ENCODE measurements at regions not wholly inside any gene's neighbourhood (a gene's known extent, or its start where the extent isn't known, plus 50 kb on each side); places are given as distances from the start of the nearest gene placed in this dataset.
A peak's percentile ranks its signal among the peaks of the same experiment; 100 is the strongest.

DNA sequence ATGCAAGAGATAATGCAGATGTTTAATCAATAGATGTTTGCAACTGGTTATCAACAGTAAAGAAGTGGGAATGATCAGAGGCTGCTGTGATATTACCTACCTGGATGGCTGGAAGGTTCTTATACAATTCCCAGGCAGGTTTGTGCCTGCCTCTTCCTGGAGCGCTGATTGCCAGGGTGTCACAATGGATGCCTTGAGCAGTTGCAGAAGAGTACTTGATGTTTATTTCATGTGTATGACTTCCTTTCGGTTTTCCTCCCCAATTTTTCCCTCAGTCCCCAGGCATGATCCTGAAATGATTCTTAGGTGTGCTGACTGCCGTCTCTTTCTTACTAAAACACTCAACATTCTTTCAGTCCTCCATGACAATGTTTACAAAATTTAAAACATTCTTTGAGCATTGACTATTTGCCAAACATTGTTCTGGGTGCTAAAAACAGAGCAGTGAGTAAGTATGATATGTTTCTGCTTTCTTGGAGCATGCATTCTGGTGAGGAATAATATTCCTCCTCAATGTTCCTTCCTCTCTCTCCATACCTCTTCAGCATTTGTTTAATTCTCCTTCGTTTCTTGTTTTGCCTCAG is 416.6 kb upstream of the TRIB2 start:
- DNase-seq = no peak

DNA sequence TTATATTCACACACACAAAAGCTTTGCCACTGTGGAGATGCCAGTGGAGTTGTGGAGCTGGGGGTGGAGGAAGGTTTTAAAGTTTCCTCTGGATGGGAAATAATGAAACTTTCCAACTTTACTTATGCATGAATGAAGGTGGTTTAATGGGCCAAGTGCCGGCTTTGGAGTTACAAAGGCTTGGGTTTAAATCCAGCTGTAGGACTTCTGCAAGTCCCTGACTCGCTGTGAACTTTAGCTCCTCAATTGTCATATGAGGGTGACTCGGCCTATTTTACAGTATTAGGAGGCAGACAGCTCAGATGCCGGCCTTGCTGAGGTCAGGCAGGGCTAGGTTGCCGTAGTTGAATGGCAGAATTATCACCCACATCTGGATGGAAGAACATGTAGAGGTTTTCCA is 415.8 kb upstream of the TRIB2 start:
- DNase-seq = no peak

DNA sequence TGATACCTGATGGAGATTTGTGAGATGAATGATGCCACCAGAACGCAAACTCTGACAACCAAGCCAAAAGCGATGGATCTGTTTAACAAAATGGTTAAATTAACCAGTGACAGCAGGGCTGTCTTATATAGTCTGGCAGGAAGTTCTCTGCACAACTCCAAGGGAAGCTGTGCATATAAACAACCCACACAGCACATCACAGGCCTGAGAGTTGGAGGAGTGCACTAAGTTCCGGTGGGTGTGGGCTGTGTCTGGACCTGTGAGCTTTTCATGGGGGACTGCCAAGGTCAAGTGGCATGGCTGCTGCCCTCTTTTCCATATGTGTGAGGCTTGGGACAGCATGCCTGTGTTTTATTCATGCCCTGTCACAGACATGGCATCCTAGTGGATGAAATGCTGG is 414.6 kb upstream of the TRIB2 start:
- DNase-seq = no peak

DNA sequence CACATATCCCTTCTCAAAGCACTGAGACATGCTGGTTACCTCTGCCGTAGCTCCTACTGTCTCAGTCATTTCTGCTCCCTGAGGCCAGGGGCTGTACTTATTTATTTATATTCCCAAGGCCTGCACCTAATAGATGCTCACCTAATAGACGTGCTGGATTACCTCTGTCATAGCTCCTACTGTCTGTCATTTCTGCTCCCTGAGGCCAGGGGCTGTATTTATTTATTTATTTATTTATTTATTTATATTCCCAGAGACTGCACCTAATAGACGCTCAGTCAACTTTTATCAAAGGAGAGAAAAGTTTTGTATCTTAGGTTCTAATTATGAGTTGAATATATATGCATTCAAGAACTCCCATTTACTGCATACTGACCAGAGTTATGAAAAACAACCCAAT is 414.0 kb upstream of the TRIB2 start:
- no peak for DNase-seq

DNA sequence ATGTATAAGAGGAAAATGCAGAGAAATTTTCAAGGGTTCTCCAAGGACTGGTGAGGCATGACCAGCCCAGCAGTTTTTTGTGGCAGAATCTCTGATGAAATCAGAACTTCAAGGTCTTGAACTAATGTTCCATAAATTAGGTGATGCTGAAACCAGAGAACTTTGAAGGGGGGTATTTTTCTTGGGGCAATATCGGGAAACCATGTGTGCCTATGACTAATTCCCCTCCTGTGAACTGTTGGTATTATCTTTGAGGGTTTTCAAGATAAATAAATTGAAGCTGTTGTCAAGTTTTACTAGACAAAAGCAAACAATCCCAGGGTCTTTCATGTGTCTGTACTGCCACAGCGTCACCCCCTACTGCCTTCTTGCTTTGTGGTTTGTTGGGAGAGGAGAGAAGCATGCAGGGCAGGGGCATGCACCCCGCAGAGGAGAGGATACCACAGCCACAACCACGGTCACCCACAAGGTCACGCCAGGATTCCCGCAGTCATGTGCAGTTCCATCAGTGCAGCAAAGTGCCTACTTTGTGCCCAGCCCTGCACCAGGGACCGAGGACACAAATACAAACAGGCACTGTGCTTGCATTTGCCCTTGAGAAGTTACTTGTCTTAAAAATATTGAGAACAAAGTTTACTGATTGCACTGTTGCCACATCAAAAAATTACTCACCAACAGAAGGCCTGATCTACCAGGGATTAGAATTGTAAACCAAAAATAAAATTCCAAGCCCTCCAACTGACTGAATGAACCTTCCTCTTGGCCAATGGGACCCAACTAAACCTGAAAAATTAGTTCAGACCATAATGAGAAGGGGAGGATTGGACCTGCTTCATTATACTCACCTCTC is 413.3 kb upstream of the TRIB2 start:
- peak; percentile 70 for DNase-seq

DNA sequence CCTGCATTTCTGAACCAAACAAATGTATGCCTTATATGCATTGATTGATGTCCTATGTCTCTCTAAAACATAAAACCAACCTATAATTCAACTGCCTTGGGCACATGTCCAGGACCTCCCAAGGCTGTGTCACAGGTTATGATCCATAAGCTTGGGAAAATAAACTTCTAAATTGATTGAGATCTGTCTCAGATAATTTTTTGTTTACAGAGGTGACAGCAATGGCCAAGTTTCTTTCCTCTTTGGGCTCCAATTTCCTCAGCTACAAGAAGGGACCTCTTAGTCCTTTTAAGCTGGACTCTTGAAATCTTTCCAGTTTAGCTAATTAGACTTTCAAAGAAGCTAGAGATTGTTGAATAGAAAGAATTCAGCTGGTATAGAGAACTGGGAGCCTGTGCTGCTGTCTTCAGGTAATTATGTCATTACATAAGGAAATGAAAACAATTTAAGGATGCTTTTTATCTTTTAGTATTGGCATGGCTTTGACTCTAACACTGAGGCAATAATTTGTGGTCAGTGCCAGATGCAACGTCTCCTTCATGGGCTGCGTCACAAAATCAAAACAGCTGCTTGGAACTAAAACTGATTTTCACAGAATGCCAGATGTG is 412.1 kb upstream of the TRIB2 start:
- DNase-seq = no peak

DNA sequence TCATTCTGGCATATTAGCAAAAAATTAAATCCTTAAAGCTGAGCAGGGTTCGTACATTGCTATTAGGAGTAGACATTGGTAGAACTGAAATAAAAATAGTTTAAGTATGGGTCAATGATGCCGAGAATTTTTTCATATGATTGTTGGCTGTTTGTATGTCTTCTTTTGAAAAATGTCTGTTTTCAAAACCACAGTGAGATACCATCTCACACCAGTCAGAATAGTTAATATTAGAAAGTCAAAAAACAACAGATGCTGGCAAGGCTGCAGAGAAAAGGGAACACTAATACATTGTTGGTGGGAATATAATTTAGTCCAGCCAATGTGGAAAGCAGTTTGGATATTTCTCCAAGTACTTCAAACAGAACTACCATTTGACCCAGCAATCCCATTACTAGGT is 410.8 kb upstream of the TRIB2 start:
- no peak for DNase-seq

DNA sequence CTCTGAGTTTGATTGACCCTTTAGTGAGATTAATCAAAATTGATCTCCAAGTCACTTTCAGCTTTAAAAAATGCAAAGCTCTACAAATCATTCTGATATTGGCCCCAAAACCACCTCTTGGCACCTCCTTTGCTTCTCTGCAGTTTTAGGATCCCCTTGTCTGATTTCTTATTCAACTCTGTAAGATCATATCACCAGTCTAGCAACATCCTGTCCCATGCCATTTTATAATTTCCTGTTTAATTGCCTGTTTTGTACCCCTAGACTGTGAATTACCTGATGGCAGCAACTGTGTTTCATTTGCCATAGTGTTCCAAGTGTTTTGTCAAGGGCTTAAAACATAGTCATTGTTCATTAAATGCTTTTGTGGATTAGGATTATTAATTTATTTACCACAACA is 406.3 kb upstream of the TRIB2 start:
- no peak for DNase-seq

DNA sequence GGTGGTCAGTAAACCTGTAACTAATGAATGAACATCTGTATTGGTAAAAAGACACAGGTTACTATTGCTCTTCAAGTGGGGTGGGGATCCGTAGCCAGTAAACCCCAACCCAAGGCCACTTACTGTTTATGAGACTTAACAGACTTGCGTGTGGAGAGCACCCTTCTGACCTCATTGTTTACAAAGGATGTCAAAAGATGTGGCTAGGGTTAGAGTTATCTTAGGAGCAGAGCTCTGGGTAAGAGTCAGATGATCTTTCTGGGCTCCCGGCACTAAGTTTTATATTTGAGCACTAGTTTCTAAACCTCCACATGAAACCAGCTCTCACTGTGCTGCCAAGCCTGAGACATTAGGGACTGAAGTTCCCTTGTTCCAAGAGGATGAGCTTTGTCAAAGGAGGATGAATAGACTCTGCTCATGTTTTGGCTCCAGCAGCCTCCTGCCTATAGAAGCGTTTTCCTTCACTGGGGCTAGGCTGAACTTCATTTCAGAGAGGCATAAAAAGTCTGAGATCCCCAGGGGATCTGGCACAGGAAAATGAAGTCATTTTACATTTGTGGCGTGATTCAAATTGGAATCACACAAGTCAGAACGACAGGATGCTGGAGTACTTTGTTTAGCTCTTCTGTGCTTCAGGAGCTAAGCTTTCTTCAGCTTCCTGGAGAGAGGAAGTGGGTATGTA is 403.1 kb upstream of the TRIB2 start:
- DNase-seq = no peak

DNA sequence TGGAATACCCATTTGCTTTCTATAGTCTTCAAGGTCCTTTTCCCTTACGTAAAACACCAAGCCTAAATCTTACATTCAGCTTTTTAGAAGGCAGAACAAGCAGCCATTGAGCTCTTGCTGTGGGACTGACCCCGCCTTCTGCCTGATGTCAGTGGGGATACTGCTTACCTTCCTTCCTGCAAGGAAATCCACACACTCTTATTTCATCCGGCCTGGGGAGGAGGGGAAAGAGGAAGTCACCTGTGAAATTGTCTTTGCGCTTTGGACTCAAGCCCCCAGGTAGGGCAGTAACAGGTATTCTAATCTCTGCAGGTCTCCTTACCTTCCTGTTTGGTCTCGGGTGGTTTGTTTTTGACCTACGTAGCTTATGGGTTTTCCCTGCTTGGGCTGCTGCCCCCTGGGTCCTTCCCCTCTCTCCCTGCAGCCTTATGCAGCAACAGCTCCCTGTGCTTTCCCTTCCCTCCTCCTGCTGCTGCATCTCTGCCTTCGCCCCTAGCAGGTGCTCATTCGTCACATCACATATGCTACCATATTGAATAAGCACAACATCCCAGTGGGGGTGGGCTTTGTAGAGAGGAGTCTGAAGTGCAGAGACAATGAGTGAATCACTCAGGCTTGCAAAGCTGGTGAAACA is 402.5 kb upstream of the TRIB2 start:
- no peak for DNase-seq

DNA sequence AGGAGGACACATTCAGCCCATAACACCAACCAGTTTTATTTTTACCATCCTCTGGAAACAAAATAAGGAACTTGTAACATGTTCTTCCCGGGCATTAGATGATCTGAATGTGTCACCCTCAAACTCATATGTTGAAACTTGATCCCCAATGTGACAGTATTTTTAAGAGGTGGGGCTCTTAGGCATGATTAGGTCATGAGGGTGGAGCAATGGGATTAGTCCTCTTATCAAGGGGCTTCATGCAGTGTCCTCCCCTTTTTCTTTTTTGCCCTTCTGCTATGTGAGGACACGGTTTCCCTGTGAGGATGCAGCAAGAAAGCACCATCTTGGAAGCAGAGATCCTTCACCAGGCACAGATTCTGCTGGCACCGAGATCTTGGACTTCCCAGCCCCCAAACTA is 401.5 kb upstream of the TRIB2 start:
- DNase-seq = no peak

DNA sequence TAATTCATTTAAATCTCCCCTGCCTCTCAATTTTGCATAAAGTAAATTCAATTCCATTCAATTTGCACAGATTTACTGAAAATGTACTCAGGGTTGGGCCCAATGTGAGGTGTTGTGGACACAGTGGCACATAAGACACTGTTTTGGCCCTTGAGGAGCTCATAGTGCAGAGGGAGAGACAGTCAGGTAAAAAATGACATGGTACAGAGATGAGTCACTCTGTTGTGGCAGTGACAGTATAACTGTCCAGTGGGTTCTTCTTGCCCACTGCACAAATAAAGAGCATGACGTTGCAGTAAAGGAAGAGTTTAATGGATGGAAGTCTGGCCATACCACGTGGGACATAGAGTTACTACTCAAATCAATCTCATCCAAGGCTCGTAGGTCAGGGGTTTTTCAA is 400.3 kb upstream of the TRIB2 start:
- no peak for DNase-seq

DNA sequence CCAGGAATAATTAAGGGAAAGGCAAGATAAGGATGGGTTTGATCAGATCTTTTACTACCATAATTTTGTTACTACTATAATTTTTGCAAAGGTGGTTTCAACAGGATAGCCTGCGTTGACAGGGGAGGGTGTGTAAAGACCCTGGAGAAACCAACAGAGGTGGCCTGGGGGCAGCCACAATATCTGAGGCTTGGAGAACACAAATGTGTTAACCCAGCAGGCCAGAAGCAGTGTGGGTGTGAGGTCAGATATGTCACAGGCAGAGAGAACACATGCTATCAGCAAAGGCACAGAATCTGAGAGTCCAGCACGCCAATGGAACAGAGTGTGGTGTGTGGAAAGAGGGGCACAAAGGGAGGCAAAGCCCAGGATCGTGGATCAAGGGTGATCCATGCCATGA is 399.4 kb upstream of the TRIB2 start:
- DNase-seq = no peak

DNA sequence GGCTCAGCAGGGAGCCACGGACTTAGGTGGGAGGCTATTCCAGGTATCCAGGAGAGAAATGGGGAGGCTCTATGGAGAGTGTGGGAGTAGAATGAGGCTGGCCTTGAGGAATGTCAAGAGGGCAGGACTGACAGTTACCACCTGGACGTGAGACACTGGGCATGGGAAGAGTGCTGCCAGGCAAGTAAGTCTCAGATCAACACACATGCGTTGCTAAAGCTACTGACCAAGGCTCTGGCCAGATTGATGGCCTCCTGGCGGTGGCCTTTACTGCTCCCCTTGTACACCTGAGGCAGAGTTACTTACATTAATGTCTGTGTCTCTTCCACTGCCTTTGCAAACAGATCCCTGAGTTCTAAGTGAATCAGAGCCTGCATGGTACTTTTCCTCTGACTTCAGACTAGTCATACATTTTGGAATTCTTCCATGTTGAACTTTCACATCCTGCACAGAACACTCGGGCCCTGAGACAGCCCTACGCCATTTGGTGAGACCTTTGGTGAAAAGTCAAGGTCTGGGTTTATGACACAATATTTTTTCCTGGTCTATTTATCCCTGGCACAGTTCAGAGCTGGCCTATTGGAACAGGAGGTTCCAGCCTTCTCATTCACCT is 398.8 kb upstream of the TRIB2 start:
- no peak for DNase-seq

DNA sequence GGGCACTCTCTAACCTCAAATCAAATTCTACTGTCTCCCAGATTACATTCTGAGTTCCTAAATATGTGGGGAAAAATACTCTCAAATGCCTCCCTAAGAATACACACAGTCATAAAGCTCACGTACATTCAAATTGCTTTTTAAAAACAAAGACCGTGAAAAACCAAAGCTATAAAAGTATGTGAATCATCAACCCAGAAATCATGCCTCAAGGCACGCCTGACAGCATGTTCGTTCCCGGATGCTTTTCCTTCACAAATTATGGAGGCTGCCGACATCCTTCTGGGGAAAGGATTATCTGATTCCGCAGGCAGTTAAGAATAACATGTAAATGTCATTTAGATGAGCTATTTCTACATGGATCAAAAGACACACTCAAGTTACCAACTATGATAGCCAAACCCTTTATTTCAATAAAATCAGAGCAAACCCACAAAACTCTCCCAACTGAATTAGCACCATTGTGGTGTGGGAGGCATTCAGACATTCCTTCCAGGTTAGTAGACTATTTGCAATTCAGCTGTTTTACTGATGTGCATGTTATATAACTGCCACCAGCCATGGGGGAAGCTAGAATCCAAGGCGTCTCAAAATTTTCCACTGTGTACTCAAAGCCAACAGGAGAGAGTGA is 398.2 kb upstream of the TRIB2 start:
- no peak for DNase-seq

DNA sequence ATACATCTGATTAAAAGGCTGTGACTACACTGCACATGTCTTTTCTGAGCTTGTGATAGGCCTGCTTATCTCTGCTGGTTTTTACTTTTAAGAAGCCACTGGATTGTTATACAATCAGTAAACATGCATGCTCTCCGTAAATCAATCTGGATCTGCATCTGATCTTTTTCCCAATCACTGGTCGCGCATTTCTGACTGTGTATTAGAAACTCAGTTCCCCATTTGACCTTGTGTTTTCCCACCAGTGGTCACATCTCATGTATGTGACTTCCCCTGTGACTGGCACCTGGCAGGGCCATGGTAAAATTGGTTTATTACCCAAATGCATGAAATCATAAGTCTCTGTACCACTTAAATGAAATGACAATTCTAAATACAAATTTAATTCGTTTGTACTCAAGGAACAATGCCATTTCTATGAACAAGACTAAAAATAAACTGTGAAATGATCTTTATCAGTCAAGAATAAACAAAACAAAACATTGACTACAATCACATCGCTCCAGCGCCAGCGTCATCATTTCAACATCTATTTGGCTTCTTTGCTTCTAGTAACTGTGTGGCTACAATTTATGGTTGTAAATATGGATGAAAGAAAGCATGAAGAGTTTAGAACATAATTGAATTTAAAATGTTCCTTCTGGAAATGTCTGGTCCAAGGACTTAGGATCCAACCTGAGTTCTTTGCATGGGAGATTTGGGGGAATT is 396.6 kb upstream of the TRIB2 start:
- DNase-seq = no peak

DNA sequence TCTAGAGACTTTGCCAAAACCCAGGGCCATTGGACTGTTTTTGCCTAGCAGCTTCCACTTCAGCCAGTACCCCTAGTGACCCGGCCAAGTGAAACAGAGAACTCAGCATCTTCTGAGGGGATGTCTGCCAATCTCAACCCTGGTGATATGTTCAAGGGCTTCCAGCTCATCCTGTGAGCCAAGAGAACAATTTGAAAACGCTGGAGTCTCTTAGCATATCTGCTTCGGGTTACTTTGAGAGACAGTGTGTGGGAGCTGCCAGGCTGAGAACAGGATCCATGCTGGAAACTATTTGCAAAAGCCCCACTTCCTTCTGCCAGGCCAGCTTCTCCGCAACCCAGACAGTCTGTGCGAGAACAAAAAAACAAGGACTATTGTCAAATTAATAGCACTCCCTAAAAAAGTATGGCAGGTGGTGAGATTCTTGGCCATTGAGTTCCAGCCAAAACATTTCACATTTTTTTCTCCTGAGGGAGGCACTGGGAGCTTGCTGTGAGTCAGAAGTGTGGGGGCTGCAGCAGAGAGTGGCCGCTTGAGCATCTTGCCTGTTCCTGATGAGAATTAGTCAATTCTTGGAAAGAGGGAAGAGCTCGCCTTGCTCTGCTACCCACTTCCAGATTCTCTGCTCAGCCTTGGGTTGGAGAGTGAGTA is 395.6 kb upstream of the TRIB2 start:
- DNase-seq = no peak

DNA sequence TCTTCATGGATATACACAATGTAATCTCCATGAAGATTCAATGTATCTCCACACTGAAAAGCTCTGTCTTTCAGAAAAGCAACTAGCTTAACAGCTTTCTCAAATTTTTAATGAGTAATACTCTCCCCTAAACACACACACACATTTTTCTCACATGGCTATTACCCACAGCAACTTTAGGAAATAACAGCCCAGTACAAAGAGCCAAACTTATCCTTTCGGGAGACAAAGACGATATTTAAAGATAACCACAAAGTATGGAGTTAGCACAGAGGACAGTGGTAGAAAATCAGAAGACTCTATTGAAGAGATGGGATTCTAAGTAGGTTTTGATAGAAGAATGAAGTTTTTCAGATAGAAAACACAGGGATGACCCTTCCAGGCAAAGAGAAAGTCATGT is 394.9 kb upstream of the TRIB2 start:
- no peak for DNase-seq

DNA sequence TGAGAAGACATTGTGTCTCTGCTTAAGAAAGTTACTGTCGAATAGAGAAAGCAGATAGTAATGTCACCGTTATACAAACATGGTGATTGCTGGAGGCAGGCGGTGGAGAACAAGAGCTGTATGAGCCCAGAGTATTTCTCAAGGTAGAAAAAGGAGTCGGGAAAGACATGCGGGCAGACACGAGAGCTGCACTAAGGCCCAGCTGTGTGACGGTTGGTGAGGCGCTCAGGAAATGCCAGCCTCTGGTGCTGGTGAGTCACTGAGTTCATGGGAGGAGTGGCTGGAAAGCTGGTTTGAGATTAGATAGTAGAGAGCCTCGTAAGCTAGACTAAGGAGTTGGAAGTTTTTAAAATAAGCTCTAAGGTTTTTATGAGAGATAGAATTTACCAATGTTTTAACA is 390.9 kb upstream of the TRIB2 start:
- DNase-seq = no peak

DNA sequence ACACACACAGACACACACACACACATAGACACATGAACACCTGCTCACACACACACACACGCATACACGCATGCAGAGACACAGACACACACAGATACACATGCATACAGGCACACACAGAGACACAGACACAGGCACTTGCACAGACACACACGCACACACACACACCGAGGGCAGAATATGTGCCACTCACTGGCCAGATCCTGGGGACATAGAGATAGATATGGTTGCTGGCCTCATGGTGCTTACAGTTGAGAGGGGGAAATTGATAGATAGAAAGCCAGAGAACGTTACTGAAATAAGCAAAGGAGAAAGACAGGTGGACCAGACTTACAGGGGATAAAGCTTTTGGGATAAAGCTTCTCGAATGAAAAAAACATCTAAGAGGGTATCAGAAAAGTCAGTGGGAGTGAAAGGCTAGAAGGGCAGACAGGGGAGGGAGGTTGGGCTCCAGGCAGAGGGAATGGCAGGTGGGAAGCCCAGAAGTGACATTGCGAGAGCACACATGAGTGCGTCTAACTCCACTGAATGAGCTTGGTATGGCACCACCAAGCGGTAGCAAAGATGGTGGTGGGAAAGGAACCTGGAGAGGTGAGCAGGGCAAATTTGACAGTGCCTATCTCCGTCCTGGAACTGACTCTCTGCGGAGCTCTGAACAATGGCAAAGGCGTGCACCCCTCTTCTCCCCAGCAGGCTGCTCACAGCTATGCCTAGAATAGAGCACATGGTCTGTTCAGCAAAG is 390.1 kb upstream of the TRIB2 start:
- DNase-seq = no peak

DNA sequence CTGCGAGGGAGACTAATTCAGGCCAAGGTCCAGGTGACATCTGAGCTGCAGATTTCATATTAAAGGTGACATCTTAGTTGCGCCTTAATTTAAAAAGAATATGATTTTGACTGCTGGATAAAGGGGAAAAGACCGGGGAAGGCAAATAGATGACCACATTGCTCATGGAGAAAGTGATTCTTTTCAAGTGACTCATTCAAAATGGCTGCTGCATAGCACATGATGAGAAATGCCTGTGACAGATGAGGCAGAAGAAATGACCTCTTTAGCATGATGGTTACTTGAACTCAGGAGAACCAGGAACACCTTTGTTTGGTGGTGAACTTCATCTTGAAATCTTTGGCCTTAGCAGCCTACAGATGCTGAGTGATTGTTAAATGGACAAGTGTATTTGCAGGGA is 385.8 kb upstream of the TRIB2 start:
- DNase-seq = no peak

All from DMS79 (cell line).